ENCODE measurements at regions not wholly inside any gene's neighbourhood (a gene's known extent, or its start where the extent isn't known, plus 50 kb on each side); places are given as distances from the start of the nearest gene placed in this dataset.

DNA sequence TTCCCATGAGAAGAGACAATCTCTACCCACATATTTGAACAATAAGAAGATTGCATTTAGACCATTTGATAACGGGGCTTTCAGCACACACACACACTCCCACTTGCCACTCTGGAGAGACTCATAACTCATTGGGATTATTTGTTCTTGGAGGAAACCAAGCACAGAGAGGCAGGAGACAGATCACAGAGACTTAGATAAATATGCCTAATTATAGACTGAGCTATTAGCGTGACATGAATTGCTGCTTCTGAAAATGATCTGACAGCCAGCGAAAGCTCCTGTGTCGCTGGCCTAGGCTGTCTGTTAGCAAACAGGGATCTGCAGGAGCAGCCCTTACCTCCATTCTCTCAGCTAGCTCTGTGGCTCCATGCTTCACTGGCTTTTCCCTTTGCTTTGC lies 111.4 kb downstream of the CCNA1 start:
- TF ChIP-seq POLR2A (IDR thresholded peaks at IDR 0.05; ENCODE audit: low read length), result no peak
- TF ChIP-seq, protein P1, sequence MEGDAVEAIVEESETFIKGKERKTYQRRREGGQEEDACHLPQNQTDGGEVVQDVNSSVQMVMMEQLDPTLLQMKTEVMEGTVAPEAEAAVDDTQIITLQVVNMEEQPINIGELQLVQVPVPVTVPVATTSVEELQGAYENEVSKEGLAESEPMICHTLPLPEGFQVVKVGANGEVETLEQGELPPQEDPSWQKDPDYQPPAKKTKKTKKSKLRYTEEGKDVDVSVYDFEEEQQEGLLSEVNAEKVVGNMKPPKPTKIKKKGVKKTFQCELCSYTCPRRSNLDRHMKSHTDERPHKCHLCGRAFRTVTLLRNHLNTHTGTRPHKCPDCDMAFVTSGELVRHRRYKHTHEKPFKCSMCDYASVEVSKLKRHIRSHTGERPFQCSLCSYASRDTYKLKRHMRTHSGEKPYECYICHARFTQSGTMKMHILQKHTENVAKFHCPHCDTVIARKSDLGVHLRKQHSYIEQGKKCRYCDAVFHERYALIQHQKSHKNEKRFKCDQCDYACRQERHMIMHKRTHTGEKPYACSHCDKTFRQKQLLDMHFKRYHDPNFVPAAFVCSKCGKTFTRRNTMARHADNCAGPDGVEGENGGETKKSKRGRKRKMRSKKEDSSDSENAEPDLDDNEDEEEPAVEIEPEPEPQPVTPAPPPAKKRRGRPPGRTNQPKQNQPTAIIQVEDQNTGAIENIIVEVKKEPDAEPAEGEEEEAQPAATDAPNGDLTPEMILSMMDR (IDR thresholded peaks at IDR 0.05), result no peak
- TF ChIP-seq JUN (IDR thresholded peaks at IDR 0.05), result no peak
- TF ChIP-seq, protein P2, sequence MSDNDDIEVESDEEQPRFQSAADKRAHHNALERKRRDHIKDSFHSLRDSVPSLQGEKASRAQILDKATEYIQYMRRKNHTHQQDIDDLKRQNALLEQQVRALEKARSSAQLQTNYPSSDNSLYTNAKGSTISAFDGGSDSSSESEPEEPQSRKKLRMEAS (IDR thresholded peaks at IDR 0.05), result no peak
- no peak for TF ChIP-seq POLR2AphosphoS2 (conservative IDR thresholded peaks at IDR 0.05; ENCODE audit: low read length)
- TF ChIP-seq CHD2 (IDR thresholded peaks at IDR 0.05; ENCODE audit: low read length, partially characterized antibody), result no peak
- TF ChIP-seq RAD21 (conservative IDR thresholded peaks at IDR 0.05 in 1 of 2, IDR thresholded peaks at IDR 0.05 in 1 of 2), result no peak

All from A549 (cell line).